ENCODE measurements at regions not wholly inside any gene's neighbourhood (a gene's known extent, or its start where the extent isn't known, plus 50 kb on each side); places are given as distances from the start of the nearest gene placed in this dataset.
"Not testable (repeated sequence)": the region's sequence is repeated elsewhere in the genome, so short reads cannot be mapped to it uniquely, and the experiment has no call there.

GRCh38 chrX:39244147-39244546 lies 442.9 kb downstream of the MID1IP1 start:
- DNase-seq = no peak

GRCh38 chrX:39245024-39245423 lies 443.8 kb downstream of the MID1IP1 start:
- no peak for DNase-seq

DNA sequence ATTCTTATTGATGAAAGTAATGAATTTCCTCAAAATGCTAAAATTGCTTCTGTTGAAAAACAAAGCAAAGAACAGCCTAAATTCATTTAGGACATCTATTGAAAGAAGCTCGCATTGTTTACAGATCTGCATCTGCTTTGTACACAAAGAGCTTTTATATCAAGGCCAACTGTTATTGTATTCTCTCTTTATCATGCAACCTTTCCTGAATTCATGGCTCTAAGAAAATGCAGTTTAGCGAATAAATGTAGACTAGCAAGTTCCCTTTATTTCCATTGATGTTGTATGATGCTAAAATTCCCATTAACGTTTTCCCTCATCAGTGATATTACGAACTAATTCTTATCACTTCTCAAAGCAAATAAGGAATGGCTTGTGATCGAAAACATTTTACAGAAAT lies 446.3 kb downstream of the MID1IP1 start:
- DNase-seq = no peak

DNA sequence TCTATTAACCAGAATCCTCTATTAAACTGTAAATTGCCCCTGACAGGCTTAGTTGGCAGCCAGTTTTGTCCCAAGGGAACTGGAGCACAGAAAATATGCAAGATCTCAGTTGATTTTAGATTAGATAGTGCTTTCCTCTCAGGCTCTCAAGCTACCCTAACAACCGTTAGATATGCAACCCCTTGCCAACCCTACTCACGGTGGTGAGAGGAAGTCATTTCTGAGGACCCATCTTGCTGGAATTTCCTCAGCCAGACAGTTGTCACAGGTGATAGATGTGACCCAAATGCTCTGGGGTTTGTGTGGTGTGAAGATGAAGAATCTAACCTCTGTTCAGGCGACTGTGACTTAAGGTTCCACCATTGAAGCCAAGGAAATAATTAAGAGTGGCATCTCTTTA lies 447.1 kb downstream of the MID1IP1 start:
- DNase-seq = no peak

DNA sequence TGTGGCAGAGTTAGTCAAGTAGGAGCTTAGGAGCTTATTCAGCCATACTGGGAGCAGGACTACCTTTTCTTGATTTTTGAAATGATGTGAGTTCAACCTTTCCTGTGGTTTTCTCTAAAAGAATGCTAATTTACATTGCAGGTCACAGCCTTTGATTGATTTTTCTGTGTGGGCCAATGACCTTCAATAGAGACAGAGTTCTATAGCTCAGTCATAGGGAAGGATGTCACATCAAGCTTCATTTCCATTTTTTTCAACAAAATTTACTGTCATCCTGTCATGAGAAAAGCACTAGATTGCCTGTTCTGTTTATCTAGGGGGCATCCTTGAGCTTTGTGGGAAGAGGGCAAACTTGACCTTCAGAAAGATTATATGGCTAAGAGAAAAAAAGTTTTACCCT lies 448.7 kb downstream of the MID1IP1 start:
- no peak for DNase-seq

- DNase-seq = no peak
Observed at GRCh38 chrX:39251995-39252394, 450.7 kb downstream of the MID1IP1 start.

GRCh38 chrX:39253551-39253950 lies 452.3 kb downstream of the MID1IP1 start:
- no peak for DNase-seq

DNA sequence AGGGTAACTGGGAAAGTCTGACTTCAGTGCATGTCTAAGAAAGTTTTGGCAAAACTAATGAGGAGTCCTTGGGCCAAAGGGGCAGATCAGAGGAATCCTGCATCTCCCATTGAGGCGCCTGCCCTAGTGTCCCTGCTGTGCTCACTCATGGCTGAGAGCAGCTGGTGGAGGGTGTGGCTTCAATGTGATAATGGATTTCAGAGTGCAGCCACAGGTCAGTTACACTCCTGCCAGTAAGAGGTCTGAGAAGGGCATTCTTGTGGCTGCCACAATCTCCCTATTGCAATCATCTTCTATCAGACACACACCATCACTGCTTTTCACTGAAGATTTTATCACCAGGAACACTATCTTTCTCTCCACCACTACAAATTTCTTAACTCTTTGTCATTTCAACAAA lies 457.1 kb downstream of the MID1IP1 start:
- DNase-seq = peak; percentile 60

DNA sequence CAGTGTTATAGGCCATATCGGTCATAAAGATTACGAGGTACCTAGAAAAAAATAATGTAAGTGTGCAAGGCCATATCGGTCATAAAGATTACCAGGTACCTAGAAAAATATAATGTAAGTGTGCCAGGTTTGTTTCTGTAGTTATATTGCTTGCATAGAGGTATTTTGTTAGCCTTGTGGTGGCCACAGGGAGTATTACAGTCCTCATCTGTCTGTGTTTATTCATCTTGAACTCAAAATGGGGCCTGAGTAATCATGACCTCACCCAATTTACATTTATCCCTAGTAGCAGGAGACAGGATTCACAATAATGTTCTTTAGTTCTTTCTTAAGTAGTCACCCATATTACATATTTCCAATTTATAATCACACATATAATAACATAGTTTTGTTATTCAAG lies 459.7 kb downstream of the MID1IP1 start:
- no peak for DNase-seq

- DNase-seq = peak; percentile 67
Observed at GRCh38 chrX:39261446-39262147, 460.3 kb downstream of the MID1IP1 start.

GRCh38 chrX:39262641-39263040 lies 461.4 kb downstream of the MID1IP1 start:
- no peak for DNase-seq

GRCh38 chrX:39264023-39264422 lies 462.8 kb downstream of the MID1IP1 start:
- DNase-seq = no peak

- DNase-seq = no peak
Observed at GRCh38 chrX:39267176-39267575, 465.9 kb downstream of the MID1IP1 start.

DNA sequence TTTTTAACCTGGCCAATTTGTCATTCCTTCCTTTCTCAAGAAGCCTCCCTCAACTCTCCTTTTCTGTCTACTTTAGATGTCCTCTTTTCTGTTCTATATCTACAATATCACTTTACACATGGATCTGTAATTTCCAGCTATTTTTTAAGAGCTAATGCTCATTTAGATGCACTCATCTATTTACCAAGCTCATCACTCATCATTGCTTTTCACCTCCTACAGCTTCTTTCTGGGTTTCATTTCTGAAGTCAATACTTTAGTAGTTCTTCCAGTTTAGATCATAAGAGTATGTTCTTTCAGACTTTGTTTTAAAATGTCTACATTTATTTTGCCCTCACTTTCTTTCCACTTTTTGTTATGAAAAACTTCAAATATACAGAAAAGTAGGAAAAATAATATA lies 466.9 kb downstream of the MID1IP1 start:
- no peak for DNase-seq

GRCh38 chrX:39275500-39276068 lies 474.3 kb downstream of the MID1IP1 start:
- DNase-seq = no peak

GRCh38 chrX:39277685-39278390 lies 476.6 kb downstream of the MID1IP1 start:
- DNase-seq = not testable (repeated sequence)

DNA sequence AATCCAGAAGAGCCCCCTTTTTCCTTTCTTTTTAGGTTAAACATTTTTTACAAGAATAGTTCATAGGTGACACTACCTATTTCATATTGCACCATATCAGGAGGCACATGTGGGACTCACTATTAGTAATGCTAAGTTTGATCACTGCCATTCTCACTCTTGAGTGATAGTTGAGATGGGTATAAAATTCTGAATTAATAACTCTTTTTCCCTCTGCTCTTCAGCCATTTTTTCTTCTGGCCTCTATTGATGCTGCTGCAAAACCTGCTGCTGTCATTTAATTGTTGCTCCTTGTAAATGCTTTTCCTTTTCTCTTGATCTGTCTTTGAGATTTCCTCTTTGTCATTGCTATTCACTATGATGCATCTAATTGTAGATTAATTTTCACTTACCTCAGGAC lies 482.0 kb downstream of the MID1IP1 start:
- no peak for DNase-seq

GRCh38 chrX:39288592-39288991 lies 487.3 kb downstream of the MID1IP1 start:
- no peak for DNase-seq

DNA sequence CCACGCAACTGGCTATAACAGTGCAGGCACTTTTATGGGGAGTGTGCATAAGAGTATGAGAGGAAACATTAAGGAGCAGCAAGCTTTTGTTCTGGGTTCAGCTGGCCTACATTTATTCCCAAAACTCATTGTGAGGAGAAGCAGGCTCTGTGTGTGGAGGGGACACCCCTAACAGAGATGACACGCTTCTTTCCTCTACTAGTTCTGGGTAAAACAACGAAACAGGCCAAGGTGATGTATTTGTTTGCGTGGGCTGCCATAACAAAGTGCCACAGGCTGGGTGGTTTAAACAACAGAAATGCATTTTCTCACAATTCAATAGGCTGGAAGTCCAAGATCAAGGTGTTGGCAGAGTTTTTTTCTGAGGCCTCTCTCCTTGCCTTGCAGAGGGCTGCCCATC lies 488.6 kb downstream of the MID1IP1 start:
- no peak for DNase-seq

GRCh38 chrX:39293203-39293602 lies 491.9 kb downstream of the MID1IP1 start:
- DNase-seq = no peak

- no peak for DNase-seq
Observed at GRCh38 chrX:39296472-39296871, 495.2 kb downstream of the MID1IP1 start.

GRCh38 chrX:39298821-39299220 lies 497.6 kb downstream of the MID1IP1 start:
- DNase-seq = no peak

GRCh38 chrX:39299615-39300014 lies 498.4 kb downstream of the MID1IP1 start:
- DNase-seq = no peak

DNA sequence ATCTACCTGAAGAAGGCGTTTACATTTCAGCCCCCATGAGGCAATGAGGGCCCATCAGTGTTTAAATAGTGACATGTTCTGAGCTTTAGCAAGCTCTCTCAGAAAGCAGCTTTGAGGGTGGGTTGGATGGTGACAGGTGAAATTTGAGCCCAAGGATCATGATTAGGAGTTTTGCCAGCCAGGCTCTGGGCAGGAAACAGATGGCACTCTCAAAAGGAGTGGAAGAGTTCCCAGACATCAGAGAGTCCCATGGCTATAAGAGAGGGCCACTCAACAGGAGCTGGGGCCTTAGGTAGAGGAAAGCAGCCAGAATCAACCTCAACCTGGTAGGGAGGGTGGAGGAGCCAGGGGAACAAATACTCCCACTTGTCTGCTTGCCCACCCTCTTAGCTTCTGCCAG lies 499.8 kb downstream of the MID1IP1 start:
- DNase-seq = no peak

Data from eye (tissue), 1 donor.